Activated CD8-positive, alpha-beta memory T cell treated with anti-CD3 and anti-CD28 coated beads for 36 hours (primary cell): ENCODE measurements at regions not wholly inside any gene's neighbourhood (a gene's known extent, or its start where the extent isn't known, plus 50 kb on each side); places are given as distances from the start of the nearest gene placed in this dataset.

Source experiments
- CTCF ChIA-PET: fragments of 350-600 bp; sonication (Branson Sonifier 250); formaldehyde crosslinking; loops from one replicate; lab custom pipeline; 2021; ENCODE audit warnings: antibody characterized with exemption; lab: Charles Lee
- POLR2A ChIA-PET: fragments of 350-600 bp; sonication (Branson Sonifier 250); formaldehyde crosslinking; loops from one replicate; lab custom pipeline; 2021; ENCODE audit warnings: antibody characterized with exemption; lab: Charles Lee

- POLR2A ChIA-PET = no interaction called here
- CTCF ChIA-PET = no interaction called here
Measured at GRCh38 chr3:164209363-164209762, 868.9 kb downstream of the SI start.

GRCh38 chr3:164208821-164209220 lies 869.5 kb downstream of the SI start:
- POLR2A ChIA-PET = no interaction called here

GRCh38 chr3:164208048-164208447 lies 870.2 kb downstream of the SI start:
- ChIA-PET POLR2A (no interaction called here), CTCF (no interaction called here)

More at GRCh38 chr3:164208821-164209220, 869.5 kb downstream of the SI start:
- CTCF ChIA-PET = no interaction called here

GRCh38 chr3:164200053-164200823 lies 878.1 kb downstream of the SI start:
- ChIA-PET CTCF (no interaction called here), POLR2A (no interaction called here)

- CTCF ChIA-PET = interaction anchor here (0.7 kb wide), 1 partner anchor 49 kb away, joined by 3 read pairs; no protein-coding TSS in a partner anchor
- POLR2A ChIA-PET = no interaction called here
Measured at GRCh38 chr3:164196477-164196876, 881.8 kb downstream of the SI start.

- CTCF ChIA-PET = no interaction called here
- POLR2A ChIA-PET = no interaction called here
Measured at GRCh38 chr3:164194842-164195241, 883.5 kb downstream of the SI start.

- ChIA-PET CTCF (no interaction called here), POLR2A (no interaction called here)
Measured at GRCh38 chr3:164192974-164193373, 885.3 kb downstream of the SI start.

GRCh38 chr3:164190566-164190965 lies 887.7 kb downstream of the SI start:
- ChIA-PET CTCF (no interaction called here), POLR2A (no interaction called here)

- ChIA-PET POLR2A (no interaction called here), CTCF (no interaction called here)
Measured at GRCh38 chr3:164186095-164186494, 892.2 kb downstream of the SI start.

- POLR2A ChIA-PET = no interaction called here
Measured at GRCh38 chr3:164179110-164179774, 899.1 kb downstream of the SI start.

GRCh38 chr3:164174059-164174458 lies 904.2 kb downstream of the SI start:
- CTCF ChIA-PET = no interaction called here

More at GRCh38 chr3:164179110-164179774, 899.1 kb downstream of the SI start:
- CTCF ChIA-PET = no interaction called here

GRCh38 chr3:164155400-164155799 lies 922.9 kb downstream of the SI start:
- POLR2A ChIA-PET = no interaction called here
- CTCF ChIA-PET = no interaction called here

More at GRCh38 chr3:164174059-164174458, 904.2 kb downstream of the SI start:
- POLR2A ChIA-PET = no interaction called here

- ChIA-PET CTCF (no interaction called here), POLR2A (no interaction called here)
Measured at GRCh38 chr3:164144824-164145223, 933.5 kb downstream of the SI start.

- POLR2A ChIA-PET = no interaction called here
- CTCF ChIA-PET = no interaction called here
Measured at GRCh38 chr3:164132878-164133277, 945.4 kb downstream of the SI start.

- ChIA-PET CTCF (no interaction called here), POLR2A (no interaction called here)
Measured at GRCh38 chr3:164113371-164114332, 964.6 kb downstream of the SI start.

GRCh38 chr3:164096352-164096751 lies 981.9 kb downstream of the SI start:
- ChIA-PET POLR2A (no interaction called here), CTCF (no interaction called here)

GRCh38 chr3:164095949-164096348 lies 982.3 kb downstream of the SI start:
- ChIA-PET CTCF (no interaction called here), POLR2A (no interaction called here)

- ChIA-PET POLR2A (no interaction called here), CTCF (no interaction called here)
Measured at GRCh38 chr3:164095279-164095678, 983.0 kb downstream of the SI start.

- ChIA-PET CTCF (no interaction called here), POLR2A (no interaction called here)
Measured at GRCh38 chr3:164094546-164094945, 983.8 kb downstream of the SI start.

- ChIA-PET CTCF (no interaction called here), POLR2A (no interaction called here)
Measured at GRCh38 chr3:164080208-164080607, 998.1 kb downstream of the SI start.
